Endothelial cell of hepatic sinusoid (primary cell): ENCODE measurements at regions not wholly inside any gene's neighbourhood (a gene's known extent, or its start where the extent isn't known, plus 50 kb on each side); places are given as distances from the start of the nearest gene placed in this dataset.

Source experiments
- in situ Hi-C: cut with HindIII; loops from 2 replicates; pipeline ENCODE4 v1.10.0; 2017; ENCODE audit warnings: low sequenced_read_pairs

DNA sequence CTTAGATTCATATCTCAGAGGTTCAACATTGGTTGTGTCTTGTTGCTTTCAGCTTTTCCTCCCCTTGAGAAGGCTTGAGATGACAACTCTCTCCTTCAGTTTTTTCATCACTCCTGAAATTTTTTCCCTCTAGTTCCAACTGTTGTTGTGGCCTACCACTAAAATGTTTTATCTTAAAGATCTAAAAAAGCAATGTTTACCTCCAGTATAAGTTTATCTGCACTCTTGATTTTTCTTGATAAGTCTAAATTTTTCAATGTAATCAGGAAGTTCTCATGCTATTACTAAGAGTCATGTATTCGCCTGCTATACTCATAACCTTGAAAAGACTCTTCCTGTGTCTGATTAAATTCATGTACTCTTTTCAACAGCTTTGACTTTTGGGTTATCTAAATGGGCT is 366.3 kb upstream of the TFPI start:
- in situ Hi-C loops, result no loop called here

DNA sequence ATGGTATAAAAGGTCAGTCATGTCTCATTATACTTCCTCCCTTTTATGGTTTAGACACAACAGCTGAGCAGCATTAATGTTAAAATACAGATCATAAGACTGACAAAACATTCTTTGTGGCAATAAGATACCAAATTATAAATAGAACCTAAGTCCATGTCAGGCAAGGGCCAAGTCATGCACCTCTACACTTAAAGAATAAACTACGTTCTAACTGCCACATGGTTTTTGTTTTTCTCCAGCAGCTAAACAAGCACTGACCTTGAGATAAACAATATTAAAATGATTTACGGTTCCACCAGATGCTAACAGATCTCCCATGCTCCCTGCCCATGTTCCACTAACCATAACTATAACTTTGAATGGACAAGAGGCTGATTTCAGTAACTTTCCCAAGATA is 368.6 kb upstream of the TFPI start:
- in situ Hi-C loops, result no loop called here

DNA sequence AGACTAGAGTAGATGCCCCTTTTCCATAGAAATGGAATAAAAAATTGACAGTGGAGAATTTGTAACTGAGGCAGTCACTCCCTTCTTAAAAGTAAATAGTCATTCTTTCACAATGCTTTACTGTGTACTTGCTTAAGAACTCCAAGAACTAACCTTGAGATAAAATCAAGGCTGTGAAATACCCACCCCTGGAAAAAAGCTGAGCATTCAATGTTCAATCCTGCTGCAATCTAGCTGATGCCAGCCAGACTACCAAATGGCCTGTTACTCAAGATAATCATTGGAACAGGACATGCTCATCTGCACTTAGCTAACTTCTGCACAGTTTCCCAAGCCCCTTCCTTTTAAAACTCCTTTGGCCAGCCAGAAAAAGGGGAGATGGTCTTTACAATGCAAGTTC is 367.4 kb upstream of the GULP1 start:
- in situ Hi-C loops, result no loop called here

DNA sequence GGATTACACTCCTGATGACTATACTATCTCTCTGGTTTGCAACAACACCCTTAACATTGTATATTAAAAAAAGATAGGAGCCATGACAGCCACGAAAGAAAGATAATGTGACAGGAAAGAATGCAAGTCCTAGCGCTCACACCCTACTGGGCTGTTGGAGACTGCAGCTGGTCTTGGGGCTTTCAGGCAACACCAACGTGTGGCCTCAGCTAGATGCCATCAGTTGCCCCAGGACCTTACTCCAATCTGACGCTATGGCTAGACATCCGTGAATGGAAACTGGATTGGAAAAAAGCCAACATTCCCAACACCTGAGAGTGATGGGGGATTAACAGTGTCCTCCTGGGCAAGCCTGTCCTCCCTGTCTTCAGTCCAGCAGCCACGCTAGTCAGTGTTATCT is 357.4 kb upstream of the GULP1 start:
- in situ Hi-C loops, result loop anchor here (5.0 kb wide), 1 partner anchor 48 kb away; no protein-coding TSS in a partner anchor

DNA sequence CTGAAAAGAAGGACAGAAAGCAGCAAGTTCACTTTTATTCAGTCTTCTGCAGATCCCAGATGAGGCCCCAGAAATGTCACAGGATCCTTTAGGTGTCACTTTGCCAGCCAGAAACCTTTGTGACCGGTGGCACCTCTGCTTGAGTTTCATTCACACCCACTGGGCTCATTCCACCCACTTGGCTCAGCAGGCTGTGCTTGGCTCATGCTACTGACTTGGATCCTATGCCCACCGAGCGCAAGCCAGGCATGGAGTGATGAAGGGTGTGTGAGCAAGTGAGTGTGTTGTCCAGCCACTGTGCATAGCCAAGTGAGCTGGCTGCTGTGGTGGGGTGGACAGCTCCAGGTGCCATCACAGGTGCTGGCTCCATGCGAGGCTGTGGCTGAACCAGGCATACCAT is 357.0 kb upstream of the GULP1 start:
- in situ Hi-C loops, result loop anchor here (5.0 kb wide), 1 partner anchor 48 kb away; no protein-coding TSS in a partner anchor

DNA sequence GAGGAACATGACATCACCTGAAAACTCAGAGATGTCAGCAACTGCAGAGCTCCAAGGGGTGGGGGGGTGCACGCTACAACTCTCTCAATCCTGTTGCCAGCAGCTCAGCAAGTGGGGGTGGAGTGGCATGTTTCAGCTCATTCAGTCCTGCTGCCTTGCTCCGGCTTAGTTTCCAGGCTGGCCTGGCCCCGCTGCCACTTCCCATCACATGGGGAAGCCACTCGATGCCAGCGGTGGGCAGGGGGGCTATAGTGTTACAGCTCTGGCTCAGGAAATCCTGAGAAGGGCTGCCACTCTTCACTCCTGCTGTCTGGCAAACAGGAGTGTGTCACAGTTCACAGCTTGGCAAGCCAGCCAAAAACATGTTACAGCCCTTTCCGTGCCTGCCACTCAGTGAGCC is 356.5 kb upstream of the GULP1 start:
- in situ Hi-C loops, result no loop called here

DNA sequence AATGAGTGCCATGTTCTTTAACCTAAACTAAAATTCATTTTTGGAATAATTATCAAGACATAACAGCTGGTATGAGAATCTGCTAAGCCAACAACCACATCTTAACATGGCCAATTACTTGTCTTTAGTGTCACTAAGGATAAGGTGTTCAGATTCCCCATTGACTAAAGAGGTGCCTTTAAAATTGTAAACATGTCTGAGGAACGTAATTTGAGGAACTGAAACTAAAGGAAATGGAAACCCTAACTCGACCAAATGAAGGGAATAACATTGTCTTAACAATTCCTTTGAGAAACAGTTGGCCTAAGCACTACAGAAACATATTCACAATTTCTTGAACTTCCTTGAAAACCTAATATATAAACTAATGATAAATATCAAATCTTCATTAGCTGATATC is 355.4 kb upstream of the GULP1 start:
- in situ Hi-C loops, result no loop called here

DNA sequence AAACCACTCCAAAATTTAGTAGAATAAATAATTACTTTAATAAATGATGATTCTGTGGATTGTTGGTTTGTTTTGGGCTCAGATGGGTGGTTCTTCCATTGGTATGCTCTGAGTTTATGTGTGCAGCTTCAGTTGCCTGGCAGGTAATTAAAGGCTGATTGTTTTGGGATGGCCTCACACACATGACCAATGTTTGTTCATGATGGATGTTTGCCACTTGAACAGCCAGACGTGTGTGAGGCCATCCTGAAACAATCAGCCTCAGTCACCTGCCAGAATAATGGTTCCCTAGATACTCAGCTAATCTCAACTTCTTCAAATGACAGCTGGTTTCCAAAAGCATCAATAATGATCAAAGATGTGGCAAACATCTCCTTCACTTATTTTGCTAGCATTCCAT is 352.5 kb upstream of the GULP1 start:
- in situ Hi-C loops, result no loop called here

DNA sequence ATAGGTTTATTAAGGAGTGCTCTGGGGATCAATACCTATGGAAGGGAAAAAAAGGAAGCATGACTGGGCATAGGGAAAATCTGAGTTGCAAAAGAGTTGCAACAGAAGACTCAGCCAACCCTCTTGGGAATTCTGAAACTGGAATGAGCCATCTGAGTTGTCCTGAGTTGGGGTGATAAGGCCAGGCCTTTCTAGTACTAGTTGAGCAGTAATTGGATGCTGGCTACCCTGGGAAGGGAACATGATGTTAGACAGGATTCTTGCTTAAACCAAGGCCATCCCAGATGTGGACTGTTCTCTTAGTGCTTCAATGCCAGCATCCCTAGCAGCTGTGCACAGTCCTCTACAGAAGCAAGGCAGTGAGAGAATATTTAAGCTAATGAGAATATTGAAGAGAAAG is 348.8 kb upstream of the GULP1 start:
- in situ Hi-C loops, result no loop called here

DNA sequence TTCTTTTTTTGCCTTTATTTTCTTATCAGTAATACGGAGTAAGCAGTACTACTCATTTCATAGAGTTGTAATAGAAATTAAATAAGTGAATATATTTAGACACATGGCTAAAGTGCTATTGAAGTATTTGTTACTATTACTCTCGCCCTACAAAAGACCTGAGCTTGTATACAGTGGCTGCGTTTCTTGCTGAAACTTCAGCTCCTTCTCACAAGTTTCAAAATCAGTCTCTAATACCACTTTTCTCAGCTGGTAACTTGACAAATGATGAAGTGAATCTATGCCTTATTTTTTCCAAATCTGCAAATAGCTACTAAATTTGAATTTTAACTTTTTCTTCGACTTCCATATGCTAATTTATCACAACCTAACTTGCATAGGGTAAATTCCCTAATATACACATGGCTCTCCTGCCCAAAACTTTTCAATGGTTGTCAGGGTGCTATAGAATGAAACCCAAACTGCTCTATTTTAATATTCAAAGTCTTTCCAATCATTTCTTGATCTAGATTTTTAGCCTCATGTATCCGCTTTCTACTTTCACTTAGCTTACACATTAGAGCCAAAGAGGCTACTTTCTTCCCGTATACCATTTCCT is 347.8 kb upstream of the GULP1 start:
- in situ Hi-C loops, result no loop called here

DNA sequence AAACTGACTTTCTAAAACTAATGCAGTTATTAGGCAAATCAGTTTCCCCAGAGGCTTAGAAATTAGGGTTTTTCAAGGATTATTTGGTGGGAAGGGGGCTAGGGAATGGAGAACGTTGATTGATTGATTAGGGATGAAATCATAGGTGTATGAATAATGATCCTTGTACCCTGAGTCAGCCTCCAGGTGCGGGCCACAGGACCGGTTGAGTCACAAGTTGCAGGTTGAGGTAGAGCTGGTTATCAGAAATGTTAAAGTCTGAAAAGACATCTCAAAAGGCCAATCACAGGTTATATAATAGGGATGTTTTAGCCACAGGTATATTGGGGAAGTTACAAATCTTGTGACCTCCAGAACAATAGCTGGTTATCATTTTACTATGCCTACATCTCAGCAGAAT is 341.8 kb upstream of the GULP1 start:
- in situ Hi-C loops, result no loop called here

DNA sequence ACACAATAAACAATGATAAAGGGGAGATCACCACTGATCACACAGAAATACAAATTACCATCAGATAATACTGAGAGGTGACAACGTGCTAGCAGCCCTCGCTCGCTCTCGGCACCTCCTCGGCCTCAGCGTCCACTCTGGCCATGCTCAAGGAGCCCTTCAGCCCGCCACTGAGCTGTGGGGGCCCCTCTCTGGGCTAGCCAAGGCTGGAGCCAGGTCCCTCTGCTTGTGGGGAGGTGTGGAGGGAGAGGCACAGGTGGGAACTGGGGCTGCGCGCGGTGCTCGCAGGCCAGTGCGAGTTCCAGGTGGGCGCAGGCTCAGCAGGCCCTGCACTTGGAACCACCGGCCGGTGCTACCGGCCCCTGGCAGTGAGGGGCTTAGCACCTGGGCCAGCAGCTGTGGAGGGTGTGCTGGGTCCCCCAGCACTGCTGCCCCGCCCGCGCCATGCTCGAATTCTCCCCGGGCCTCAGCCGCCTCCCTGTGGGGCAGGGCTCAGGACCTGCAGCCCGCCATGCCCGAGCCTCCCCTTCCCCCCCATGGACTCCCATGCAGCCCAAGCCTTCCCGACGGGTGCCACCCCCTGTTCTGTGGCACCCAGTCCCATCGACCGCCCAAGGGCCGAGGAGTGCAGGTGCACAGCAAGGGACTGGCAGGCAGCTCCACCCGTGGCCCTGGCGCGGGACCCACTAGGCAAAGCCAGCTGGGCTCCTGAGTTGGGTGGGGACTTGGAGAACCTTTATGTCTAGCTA is 340.0 kb upstream of the GULP1 start:
- in situ Hi-C loops, result no loop called here

DNA sequence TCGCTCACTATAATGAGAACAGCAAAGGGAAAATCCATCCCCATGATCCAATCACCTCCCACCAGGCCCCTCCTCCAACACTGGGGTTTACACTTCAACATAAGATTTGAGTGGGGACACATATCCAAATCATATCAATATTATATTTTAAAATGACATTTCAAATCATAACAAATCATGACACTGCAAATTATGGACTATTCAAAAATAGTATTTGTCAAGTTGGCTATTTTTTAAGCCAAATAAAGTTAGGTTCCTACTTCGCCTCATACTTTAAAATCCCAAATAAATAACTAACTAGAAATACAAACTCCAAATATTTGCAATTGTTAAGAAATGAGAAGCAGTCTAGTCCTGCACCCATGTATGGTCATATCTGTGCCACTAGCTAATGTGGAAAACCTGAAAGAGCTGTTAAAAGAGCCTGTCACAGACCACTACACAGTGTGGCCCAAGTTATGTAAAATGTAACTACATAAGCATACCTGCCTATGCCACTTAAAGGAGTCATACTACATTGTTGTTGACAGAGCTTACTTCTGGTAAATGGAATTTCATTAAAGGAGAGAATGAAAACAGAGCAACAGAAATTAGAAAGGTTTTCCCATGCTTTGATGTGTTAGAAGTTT is 334.7 kb upstream of the GULP1 start:
- in situ Hi-C loops, result no loop called here

DNA sequence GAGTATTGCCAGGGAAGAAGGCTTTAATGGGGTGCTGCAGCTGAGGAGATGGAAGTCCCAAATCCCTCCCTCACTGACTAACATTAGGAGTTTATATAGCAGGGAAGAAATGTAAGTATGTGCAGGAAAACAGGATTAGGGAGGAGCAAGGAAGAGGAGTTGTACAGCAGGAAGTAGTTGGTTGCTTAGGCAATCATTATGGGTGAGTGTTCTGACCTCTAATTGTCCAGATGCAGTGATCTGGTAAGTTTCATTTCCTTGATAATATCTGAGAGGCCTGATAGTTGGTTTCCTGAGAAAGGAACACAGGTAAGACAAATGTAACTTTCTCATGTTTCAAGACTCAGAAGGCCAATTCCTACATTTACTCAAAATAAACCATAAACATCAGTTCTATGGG is 331.9 kb upstream of the GULP1 start:
- in situ Hi-C loops, result no loop called here

DNA sequence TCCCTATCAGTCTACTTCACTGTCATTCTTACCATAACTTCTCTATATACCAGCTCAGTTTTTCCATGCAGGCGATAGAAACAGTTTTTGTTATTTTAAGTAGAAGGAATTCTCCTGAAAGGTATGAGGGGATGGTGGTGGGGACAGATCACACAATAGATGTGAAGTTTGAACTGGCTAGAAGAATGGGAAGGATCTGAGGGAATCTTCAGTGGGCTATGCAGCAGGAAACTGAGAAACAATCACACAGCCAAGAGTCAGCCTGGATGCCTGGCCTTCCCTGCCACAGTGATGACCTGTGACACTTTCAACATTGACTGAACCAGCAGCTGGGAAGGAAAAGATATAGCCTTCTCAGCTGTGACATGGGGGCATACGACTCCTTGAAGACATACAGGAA is 329.1 kb upstream of the GULP1 start:
- in situ Hi-C loops, result no loop called here

DNA sequence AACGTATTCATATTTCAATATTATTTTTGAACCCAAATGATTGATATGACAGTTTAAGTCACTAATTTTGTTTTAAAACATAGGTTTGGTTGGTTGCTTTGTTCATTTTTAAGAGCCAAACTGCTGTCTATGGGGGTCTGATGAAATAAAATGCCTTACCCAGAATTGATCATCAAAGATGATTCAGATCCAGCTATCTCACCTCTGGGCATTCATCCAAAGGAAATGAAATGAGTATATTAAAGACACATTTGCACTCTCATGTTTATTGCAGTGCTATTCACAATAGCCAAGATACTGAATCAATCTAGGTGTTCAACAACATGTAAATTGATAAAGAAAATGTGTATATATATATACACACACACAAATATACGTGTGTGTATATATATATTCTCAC is 326.9 kb upstream of the GULP1 start:
- in situ Hi-C loops, result no loop called here

DNA sequence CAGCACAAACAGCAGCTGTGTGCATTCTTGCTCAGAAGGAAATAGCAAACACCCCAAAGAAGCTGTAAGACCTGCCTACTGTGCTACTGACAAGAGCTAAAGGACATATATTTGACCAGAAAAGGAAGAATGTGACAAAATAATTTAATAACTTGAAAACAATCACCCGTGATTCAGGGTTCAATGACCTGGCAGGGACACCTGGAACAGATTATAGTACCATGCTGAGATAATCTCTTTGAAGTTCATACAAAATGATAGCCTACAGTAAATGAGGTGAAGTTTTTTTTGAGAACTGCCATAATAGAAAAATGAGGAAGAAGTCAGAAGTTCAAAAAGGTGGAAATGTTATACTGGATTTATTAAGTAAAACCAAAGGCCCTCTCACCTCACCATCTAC is 324.8 kb upstream of the GULP1 start:
- in situ Hi-C loops, result no loop called here

DNA sequence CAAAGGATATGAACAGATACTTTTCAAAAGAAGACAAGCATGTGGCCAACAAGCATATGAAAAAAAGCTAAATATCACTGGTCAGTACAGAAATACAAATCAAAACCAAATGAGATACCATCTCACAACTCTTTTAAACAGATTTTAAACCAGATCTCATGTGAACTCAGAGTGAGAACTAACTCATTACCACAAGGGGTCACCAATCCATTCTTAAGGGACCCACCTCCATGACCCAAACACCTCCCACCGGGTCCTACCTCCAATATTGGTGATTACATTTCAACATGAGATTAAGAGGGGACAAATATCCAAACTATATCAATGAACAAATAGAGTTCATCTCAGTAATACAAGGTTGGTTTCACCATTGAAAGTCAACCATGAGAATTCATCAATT is 319.8 kb upstream of the GULP1 start:
- in situ Hi-C loops, result no loop called here

DNA sequence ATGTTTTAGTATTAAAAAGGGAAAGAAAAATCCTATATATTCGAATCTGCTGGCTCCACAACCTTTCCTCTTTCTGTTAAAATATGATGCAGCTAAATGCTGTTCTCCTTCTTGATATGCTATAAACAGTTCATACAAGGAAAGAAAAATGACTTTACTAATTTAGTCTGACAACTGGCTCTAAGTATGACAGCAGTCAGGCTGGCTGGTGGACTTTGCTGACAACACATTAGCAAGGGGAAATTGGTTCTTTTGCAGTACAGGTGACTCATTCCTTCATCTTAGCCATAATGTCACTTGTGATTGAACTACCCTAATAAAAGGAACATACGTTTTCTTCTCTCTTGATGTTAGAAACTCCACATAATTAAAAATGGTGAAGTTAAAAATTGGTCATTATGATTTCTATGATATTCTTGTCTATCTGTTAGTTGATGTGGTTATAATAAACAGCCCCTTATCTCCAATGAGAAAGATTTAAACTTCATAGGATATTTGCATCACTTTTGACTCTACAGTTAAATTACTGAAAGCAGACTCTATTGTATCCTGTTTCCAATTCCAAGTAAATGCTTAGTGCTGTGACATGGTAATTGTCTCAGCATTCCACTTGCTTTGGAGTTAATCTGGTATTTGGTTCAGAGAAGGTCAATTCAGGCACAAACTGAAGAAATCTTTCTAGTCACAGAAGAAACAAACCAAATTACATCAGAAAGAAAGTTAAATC is 315.3 kb upstream of the GULP1 start:
- in situ Hi-C loops, result no loop called here

DNA sequence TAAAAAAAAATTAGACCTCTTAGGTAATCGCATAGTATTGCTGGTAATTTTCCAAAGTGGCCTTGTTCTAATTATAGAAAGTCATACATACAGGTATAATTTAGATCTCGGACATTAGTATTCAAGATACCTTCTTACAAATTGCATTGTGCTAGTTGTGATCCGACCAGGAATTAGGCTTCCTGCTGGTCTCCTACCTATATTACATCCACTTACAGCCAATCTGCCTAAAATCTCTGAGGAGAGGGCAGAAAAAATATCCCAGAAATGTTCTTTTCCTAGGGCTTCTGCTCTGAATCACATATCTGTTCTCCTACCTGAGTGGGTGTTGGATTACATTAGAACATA is 314.7 kb upstream of the GULP1 start:
- in situ Hi-C loops, result no loop called here

DNA sequence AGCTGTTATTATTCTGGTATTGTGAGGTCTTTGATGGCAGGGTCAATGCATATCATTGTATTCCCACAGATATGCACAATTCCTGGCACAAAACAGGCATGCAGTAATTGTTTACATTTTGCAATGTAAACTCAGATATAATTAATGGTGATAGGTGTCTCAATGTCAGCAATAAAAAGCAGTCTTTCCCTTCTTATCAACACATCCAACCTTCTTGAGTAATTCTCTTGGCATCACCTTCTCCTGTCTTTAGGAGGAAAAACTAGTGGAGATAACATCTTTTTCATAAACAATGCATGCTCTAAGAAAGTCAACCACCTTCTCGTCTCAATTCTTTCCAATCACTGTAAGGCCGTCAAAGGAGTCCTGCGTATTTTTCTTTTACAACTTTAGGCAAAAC is 313.3 kb upstream of the GULP1 start:
- in situ Hi-C loops, result no loop called here

DNA sequence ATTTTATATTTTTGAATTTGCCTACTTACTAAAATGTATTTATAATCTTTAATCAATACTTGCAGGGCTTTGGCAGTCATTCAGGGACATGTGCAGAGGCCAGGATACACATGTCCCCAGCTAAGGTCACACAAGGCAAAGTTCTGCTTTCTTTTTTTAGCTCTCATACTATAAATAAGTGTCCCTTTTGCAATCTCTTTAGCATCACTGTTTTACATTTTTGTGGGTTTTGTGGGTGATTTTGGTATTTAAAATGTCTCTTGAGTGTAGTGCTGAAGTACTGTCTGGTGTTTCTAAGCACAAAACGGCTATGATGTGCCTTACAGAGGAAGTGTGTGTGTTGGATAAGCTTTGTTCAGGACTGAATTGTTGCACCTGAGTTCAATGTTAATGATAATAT is 309.0 kb upstream of the GULP1 start:
- in situ Hi-C loops, result loop anchor here (5.0 kb wide), 1 partner anchor 50 kb away; no protein-coding TSS in a partner anchor
